PFSK-1 (cell line): ENCODE measurements at regions not wholly inside any gene's neighbourhood (a gene's known extent, or its start where the extent isn't known, plus 50 kb on each side); places are given as distances from the start of the nearest gene placed in this dataset.

ENCODE experiments used
- POLR2AphosphoS5 ChIP-seq: IDR thresholded peaks from 2 replicates; pipeline ENCODE4 v1.6.1; 2012; ENCODE audit warnings: low read depth, mild to moderate bottlenecking, control low read depth, low read length, moderate library complexity
- TF ChIP-seq, protein P1 (sequence below), 2 experiments: IDR thresholded peaks; 2 replicates each; pipeline versions ENCODE4 v1.6.1 to v1.8.0; 2011 to 2012; ENCODE audit warnings: low read depth in 2 of 2, low read length in 2 of 2, control low read depth in 1 of 2, inconsistent platforms in 1 of 2, mild to moderate bottlenecking in 1 of 2, moderate library complexity in 1 of 2; ENCODE audit not compliant: insufficient read depth in 1 of 2

DNA sequence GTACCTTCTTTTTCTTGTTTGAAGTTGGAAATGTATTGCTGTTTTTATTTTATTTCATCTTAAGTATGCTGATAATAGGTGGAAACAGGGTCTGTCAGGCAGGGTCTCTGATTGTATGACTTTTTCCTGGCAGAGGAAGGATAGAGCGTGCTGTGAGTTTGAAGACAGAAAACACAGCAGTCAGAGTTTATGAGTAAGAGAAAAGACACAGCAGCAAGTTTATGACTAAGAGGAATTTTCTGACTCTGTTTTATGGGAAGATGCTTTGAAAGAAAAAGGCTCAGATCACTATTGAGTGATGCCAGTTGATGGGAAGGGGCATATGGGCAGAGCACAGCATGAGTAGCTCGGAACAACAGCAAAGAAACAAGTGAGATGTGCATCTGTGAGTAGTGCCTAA lies 379.1 kb downstream of the MEIS1 start:
- TF ChIP-seq POLR2AphosphoS5: no peak
- TF ChIP-seq, protein P1, sequence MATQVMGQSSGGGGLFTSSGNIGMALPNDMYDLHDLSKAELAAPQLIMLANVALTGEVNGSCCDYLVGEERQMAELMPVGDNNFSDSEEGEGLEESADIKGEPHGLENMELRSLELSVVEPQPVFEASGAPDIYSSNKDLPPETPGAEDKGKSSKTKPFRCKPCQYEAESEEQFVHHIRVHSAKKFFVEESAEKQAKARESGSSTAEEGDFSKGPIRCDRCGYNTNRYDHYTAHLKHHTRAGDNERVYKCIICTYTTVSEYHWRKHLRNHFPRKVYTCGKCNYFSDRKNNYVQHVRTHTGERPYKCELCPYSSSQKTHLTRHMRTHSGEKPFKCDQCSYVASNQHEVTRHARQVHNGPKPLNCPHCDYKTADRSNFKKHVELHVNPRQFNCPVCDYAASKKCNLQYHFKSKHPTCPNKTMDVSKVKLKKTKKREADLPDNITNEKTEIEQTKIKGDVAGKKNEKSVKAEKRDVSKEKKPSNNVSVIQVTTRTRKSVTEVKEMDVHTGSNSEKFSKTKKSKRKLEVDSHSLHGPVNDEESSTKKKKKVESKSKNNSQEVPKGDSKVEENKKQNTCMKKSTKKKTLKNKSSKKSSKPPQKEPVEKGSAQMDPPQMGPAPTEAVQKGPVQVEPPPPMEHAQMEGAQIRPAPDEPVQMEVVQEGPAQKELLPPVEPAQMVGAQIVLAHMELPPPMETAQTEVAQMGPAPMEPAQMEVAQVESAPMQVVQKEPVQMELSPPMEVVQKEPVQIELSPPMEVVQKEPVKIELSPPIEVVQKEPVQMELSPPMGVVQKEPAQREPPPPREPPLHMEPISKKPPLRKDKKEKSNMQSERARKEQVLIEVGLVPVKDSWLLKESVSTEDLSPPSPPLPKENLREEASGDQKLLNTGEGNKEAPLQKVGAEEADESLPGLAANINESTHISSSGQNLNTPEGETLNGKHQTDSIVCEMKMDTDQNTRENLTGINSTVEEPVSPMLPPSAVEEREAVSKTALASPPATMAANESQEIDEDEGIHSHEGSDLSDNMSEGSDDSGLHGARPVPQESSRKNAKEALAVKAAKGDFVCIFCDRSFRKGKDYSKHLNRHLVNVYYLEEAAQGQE (IDR thresholded peaks at IDR 0.05; ENCODE audit: insufficient read depth in 1 of 2, low read depth in 2 of 2, low read length in 2 of 2): no peak
